ENCODE measurements at regions not wholly inside any gene's neighbourhood (a gene's known extent, or its start where the extent isn't known, plus 50 kb on each side); places are given as distances from the start of the nearest gene placed in this dataset.

- H3F3A ChIP-seq (ENCODE audit: low read depth), result no peaks in the 10 kb centered on the region
- no peaks in the 10 kb centered on the region for H3K36me3 ChIP-seq (ENCODE audit: insufficient read depth, low read length)
- H2AFZ ChIP-seq (ENCODE audit: low read length), result no peak overlapping the region
- H3K27me3 ChIP-seq (ENCODE audit: insufficient read depth, low read length, poor library complexity, severe bottlenecking), result no peaks in the 10 kb centered on the region
- no peaks in the 10 kb centered on the region for H3K9me2 ChIP-seq (replicated peaks; ENCODE audit: low read depth, low read length)
- H3K4me2 ChIP-seq (ENCODE audit: low read depth, low read length, poor library complexity, severe bottlenecking), result no peak overlapping the region
- TF ChIP-seq EZH2phosphoT487 (IDR thresholded peaks at IDR 0.05; ENCODE audit: borderline replicate concordance), result no peak
- no peak overlapping the region for H3K4me3 ChIP-seq (ENCODE audit: low read length, poor library complexity, severe bottlenecking)
- no peaks in the 10 kb centered on the region for H4K20me1 ChIP-seq (ENCODE audit: insufficient read depth, low read length, poor library complexity, severe bottlenecking)
- no peaks in the 10 kb centered on the region for H3K4me1 ChIP-seq (ENCODE audit: insufficient read depth, low read length, poor library complexity, severe bottlenecking)
- no peaks in the 10 kb centered on the region for H3K9me3 ChIP-seq (ENCODE audit: insufficient read depth, low read depth, low read length)
- H3K79me2 ChIP-seq (ENCODE audit: insufficient read depth, low read length), result no peaks in the 10 kb centered on the region
- no peak overlapping the region for H3K9ac ChIP-seq (ENCODE audit: low read depth, low read length, poor library complexity, severe bottlenecking)
Observed at GRCh38 chr18:28766027-28766426, 589.1 kb upstream of the CDH2 start.

GRCh38 chr18:28760299-28760698 lies 583.4 kb upstream of the CDH2 start:
- H3K9me2 ChIP-seq (replicated peaks; ENCODE audit: low read depth, low read length), result no peaks in the 10 kb centered on the region
- no peaks in the 10 kb centered on the region for H3K9me3 ChIP-seq (ENCODE audit: insufficient read depth, low read depth, low read length)
- no peak overlapping the region for H3K9ac ChIP-seq (ENCODE audit: low read depth, low read length, poor library complexity, severe bottlenecking)
- H2AFZ ChIP-seq (ENCODE audit: low read length), result no peak overlapping the region
- no peak overlapping the region for H3K4me3 ChIP-seq (ENCODE audit: low read length, poor library complexity, severe bottlenecking)
- no peak overlapping the region for H3K4me2 ChIP-seq (ENCODE audit: low read depth, low read length, poor library complexity, severe bottlenecking)
- H3K4me1 ChIP-seq (ENCODE audit: insufficient read depth, low read length, poor library complexity, severe bottlenecking), result no peaks in the 10 kb centered on the region
- no peaks in the 10 kb centered on the region for H3K79me2 ChIP-seq (ENCODE audit: insufficient read depth, low read length)
- TF ChIP-seq CTCF (conservative IDR thresholded peaks at IDR 0.05; ENCODE audit: low read length) (no peak), EZH2phosphoT487 (IDR thresholded peaks at IDR 0.05; ENCODE audit: borderline replicate concordance) (no peak)
- H4K20me1 ChIP-seq (ENCODE audit: insufficient read depth, low read length, poor library complexity, severe bottlenecking), result no peaks in the 10 kb centered on the region
- no peaks in the 10 kb centered on the region for H3K27me3 ChIP-seq (ENCODE audit: insufficient read depth, low read length, poor library complexity, severe bottlenecking)
- no peaks in the 10 kb centered on the region for H3K36me3 ChIP-seq (ENCODE audit: insufficient read depth, low read length)
- H3F3A ChIP-seq (ENCODE audit: low read depth), result no peaks in the 10 kb centered on the region

- Histone ChIP-seq H3K4me1 (ENCODE audit: insufficient read depth, low read length, poor library complexity, severe bottlenecking) (no peaks in the 10 kb centered on the region), H3K36me3 (ENCODE audit: insufficient read depth, low read length) (no peaks in the 10 kb centered on the region), H3K4me2 (ENCODE audit: low read depth, low read length, poor library complexity, severe bottlenecking) (no peak overlapping the region), H3K9me2 (replicated peaks; ENCODE audit: low read depth, low read length) (no peaks in the 10 kb centered on the region; the same call in 1 of the 2 replicates), H3K9ac (ENCODE audit: low read depth, low read length, poor library complexity, severe bottlenecking) (no peak overlapping the region), H3K9me3 (ENCODE audit: insufficient read depth, low read depth, low read length) (no peaks in the 10 kb centered on the region), H3K79me2 (ENCODE audit: insufficient read depth, low read length) (no peaks in the 10 kb centered on the region), H3F3A (ENCODE audit: low read depth) (no peaks in the 10 kb centered on the region), H4K20me1 (ENCODE audit: insufficient read depth, low read length, poor library complexity, severe bottlenecking) (no peaks in the 10 kb centered on the region), H3K4me3 (ENCODE audit: low read length, poor library complexity, severe bottlenecking) (no peak overlapping the region), H3K27me3 (ENCODE audit: insufficient read depth, low read length, poor library complexity, severe bottlenecking) (no peaks in the 10 kb centered on the region), H2AFZ (ENCODE audit: low read length) (no peak overlapping the region)
- TF ChIP-seq CTCF (conservative IDR thresholded peaks at IDR 0.05; ENCODE audit: low read length) (no peak), EZH2phosphoT487 (IDR thresholded peaks at IDR 0.05; ENCODE audit: borderline replicate concordance) (no peak)
Observed at GRCh38 chr18:28757466-28758008, 580.6 kb upstream of the CDH2 start.

GRCh38 chr18:28743115-28743514 lies 566.2 kb upstream of the CDH2 start:
- Histone ChIP-seq H3K9ac (ENCODE audit: low read depth, low read length, poor library complexity, severe bottlenecking) (no peak overlapping the region), H3K79me2 (ENCODE audit: insufficient read depth, low read length) (no peaks in the 10 kb centered on the region), H4K20me1 (ENCODE audit: insufficient read depth, low read length, poor library complexity, severe bottlenecking) (no peaks in the 10 kb centered on the region), H3K27me3 (ENCODE audit: insufficient read depth, low read length, poor library complexity, severe bottlenecking) (no peaks in the 10 kb centered on the region), H3K4me3 (ENCODE audit: low read length, poor library complexity, severe bottlenecking) (no peak overlapping the region), H3K4me1 (ENCODE audit: insufficient read depth, low read length, poor library complexity, severe bottlenecking) (no peaks in the 10 kb centered on the region), H3F3A (ENCODE audit: low read depth) (no peaks in the 10 kb centered on the region), H3K36me3 (ENCODE audit: insufficient read depth, low read length) (no peaks in the 10 kb centered on the region), H3K9me2 (replicated peaks; ENCODE audit: low read depth, low read length) (no peaks in the 10 kb centered on the region), H2AFZ (ENCODE audit: low read length) (no peak overlapping the region), H3K4me2 (ENCODE audit: low read depth, low read length, poor library complexity, severe bottlenecking) (no peak overlapping the region), H3K9me3 (ENCODE audit: insufficient read depth, low read depth, low read length) (no peaks in the 10 kb centered on the region)
- TF ChIP-seq EZH2phosphoT487 (IDR thresholded peaks at IDR 0.05; ENCODE audit: borderline replicate concordance) (no peak), CTCF (conservative IDR thresholded peaks at IDR 0.05; ENCODE audit: low read length) (no peak)
